Anterior cingulate cortex (tissue), 58 donors: ENCODE measurements at regions not wholly inside any gene's neighbourhood (a gene's known extent, or its start where the extent isn't known, plus 50 kb on each side); places are given as distances from the start of the nearest gene placed in this dataset.
A peak's percentile ranks its signal among the peaks of the same experiment; 100 is the strongest.

Experiments
- DNase-seq, 58 donors: peaks; one replicate each; lab custom pipeline; 2025; lab: John Stamatoyannopoulos, UW

- peak in 1 of 58 donors; percentile 3 for DNase-seq
Observed at GRCh38 chr3:74564560-74564959, 49.9 kb downstream of the CNTN3 start.

GRCh38 chr3:74562558-74563269, 51.7 kb downstream of the CNTN3 start:
- DNase-seq, result peak in 8 of 58 donors; percentile 3 to 68 (median 16)

GRCh38 chr3:74561881-74562280, 52.6 kb downstream of the CNTN3 start:
- DNase-seq, result no peak

DNA sequence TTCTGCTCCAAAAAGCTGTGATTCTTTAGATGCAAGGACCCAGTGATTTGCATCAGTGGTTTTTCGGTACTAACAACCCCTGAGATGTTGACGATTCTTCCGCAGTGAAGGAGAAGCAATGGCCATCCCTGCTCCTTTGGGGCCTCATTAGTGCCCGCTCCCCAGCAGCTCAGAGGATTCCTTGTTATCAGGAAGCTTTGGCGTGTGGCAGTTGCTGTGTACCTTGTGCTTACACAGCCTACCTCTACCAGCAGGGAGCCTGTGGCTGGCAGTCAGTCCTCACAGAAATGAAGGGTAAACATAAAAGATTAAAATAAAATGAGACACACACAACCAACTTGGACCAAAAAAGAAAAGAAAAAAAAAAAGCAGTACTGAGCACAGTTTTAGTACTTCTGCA, 55.2 kb downstream of the CNTN3 start:
- no peak for DNase-seq

DNA sequence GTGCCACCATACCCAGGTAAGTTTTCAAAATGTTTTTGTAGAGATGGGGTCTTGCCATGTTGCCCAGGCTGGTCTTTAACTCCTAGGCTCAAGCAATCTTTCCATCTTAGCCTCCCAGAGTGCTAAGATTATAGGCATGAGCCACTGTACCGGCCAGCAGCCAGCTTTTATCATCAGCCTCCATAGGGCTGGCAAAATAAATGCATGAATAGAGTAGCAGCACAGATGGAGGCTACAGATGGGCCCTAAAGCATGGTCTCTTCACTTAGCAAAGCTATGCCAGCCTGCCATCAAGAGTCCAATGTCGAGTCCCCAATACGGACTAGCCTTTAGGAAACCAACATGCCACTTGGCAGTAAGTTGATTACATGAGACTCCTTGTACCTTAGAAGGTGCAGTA, 63.8 kb downstream of the CNTN3 start:
- DNase-seq, result peak in 1 of 58 donors; percentile 7

DNA sequence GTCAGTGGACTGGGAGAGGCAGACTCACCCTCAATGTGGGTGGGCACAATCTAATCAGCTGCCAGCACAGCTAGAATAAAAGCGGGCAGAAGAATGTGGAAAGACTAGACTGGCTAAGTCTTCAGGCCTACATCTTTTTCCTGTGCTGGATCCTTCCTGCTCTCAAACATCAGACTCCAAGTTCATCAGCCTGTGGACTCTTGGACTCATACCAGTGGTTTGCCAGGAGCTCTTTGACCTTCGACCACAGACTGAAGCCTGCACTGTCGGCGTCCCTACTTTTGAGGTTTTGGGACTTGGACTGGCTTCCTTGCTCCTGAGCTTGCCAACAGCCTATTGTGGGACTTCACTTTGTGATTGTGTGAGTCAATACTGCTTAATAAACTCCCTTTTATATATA, 68.0 kb downstream of the CNTN3 start:
- DNase-seq, result no peak

DNA sequence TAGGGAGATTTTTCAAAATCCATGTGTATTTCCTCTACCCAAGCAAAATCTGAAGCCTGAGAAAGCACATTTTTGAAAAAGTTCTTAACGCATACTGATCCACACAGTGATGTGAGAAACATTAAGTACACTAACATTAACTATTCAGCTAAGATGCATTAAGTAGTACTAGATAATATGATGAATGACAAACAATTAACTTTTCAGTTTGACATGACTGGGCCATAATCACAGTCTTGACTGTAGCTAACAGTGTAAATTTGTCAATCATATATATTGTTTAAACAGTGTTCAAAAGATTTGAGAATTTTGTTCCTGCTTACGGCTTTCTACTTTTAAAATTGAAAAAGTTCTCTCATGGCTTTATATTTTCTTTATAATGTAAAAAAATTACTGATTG, 72.0 kb downstream of the CNTN3 start:
- no peak for DNase-seq

- DNase-seq, result no peak
Observed at GRCh38 chr3:74539876-74540275, 74.6 kb downstream of the CNTN3 start.

- DNase-seq, result no peak
Observed at GRCh38 chr3:74538669-74539068, 75.8 kb downstream of the CNTN3 start.

DNA sequence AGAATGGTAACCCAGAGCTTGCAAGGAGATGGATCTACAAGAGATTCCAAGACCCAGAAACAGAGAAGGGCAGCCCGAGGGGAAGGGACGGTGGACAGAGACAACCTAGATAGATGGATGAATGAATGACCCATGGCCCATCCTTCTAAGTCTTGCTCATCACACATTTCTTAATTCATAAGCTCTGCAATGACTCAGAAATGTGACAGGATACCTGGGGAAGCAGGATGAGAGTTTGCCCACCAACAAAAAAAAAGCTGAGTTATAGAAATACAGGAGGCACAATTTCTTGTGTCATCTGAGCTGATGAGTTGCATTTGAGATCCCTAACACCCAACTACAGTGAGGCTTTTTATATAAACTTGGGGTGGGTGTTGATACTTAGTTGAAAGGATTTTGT, 76.6 kb downstream of the CNTN3 start:
- DNase-seq, result no peak

DNA sequence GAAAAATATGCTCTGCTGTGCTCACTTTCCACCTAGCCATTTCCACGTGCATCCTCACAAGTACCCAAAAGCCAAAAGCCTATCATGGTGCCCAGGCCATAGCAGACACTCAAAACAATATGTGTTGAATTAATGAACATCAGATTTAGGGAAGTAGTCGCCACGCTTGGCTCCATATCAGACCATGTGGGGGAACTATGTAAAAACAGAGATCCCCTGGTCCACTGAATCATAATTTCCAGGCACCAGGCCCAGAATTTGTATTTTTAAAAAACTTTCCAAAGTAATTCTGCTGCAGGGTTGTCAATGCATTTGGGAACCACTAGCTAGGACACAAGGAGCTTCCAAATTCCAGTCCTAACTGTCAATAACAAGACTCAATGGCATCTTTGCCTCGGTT, 77.3 kb downstream of the CNTN3 start:
- no peak for DNase-seq

GRCh38 chr3:74535281-74535680, 79.2 kb downstream of the CNTN3 start:
- DNase-seq, result no peak

GRCh38 chr3:74534611-74535010, 79.8 kb downstream of the CNTN3 start:
- DNase-seq, result no peak

DNA sequence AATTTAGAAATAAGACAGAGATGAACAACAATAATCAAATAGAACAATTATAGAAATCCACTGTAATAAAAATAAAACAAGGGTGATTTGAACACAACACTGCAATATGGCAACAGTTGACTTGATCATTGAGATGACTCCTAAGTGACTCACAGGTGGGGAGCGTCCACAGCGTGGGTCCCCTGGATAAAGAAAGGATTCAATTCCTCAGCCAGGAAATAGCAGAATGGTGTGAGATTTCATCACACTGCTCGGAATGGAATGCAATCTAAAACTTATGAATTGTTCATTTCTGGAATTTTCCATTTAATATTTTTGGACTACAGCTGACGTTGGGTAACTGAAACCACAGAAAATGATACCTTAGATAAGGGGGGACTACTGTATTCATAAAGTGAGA, 82.0 kb downstream of the CNTN3 start:
- no peak for DNase-seq

DNA sequence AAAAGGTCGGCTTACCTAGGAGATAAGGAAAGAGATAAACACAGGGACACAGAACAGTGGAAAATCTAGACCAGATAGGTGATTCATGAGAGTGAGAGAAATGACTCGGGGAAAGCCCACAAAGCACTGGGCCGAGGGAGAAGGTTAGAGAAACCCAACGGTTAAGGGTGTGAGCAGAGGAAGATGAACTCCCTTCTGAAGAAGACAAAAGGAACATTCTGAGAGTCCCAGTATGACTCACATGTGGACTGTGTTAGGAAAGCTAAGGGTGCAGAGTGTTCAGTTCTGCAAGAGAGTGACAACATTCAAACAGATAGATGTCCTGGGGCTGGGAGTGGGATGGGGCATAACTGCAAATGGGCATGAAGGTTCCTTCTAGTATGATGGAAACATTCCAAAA, 83.0 kb downstream of the CNTN3 start:
- DNase-seq, result no peak

GRCh38 chr3:74529145-74529544, 85.3 kb downstream of the CNTN3 start:
- DNase-seq, result no peak

GRCh38 chr3:74527566-74527965, 86.9 kb downstream of the CNTN3 start:
- DNase-seq, result no peak

DNA sequence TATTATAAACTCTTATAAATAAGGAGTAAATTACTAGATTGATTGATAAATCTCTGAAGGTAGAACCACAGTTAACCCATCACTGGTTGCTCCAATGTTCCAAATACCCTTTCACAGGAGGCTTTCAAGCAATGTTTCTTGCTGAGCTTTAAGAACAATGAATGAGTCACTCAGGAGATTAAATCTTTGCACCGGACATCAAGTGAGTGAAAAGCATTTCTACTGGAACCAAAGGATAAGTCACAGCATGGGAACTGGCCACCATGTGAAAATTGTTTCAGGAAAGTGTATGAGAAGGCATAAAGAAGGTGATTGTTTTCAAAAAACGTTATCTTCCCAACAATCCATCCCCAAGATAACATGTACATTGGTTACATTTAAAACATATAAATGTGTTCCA, 90.6 kb downstream of the CNTN3 start:
- no peak for DNase-seq

DNA sequence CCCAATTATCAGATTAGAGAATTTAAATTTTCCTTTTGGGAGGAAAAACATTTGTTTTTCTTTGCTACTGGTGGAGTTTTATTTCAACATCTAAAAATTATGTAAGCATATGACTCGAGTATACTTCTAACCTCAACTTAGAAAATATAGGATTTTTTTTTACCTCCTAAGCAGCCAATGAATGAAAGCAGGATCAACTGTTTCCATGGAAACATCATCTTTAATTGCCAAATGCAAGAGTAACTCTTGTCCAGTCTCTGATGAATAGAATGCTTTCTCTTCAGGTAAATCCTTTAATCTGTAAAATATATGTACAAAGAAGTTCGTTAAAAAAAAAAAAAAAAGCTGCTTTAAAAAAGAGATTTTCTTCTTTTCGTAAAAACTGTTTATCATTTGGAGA, 93.6 kb downstream of the CNTN3 start:
- DNase-seq, result no peak

- DNase-seq, result no peak
Observed at GRCh38 chr3:74518610-74519009, 95.8 kb downstream of the CNTN3 start.

- DNase-seq, result no peak
Observed at GRCh38 chr3:74516019-74516418, 98.4 kb downstream of the CNTN3 start.

DNA sequence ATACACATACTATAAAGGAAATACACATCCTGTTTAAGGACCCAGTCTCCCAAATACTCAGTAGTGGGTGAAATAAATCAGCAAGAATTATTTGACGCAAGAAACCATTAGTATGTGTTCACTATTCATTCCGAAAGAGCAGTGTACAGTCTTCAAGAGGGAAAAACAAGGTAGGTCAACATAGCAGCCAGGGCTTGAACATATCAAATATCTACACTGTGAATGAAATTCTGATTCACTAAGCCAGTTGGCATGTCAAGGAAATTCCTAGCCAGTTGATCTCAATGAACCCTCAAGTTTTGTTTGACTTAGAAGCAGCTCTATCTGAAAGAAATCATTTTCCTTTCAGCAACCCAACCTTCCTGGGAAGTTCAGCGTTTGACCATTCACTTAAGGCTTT, 99.0 kb downstream of the CNTN3 start:
- no peak for DNase-seq

DNA sequence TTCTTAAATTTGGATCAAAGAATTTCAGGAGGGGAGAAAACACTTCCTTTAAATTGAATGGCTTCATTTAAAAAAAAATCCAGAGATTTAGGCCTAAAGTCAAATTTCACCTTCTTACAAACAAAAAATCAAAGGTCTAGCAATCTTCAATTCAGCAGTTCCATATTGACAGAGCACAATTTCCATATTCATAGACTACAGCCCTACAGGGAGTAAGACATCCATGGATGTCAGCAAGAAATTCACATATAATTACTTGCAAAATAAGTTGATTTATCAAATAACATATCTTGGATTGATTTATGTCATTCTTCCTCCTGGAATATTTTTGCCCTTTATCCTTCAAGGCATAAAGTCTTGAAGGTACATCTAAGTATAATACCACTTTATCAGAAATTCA, 103.4 kb downstream of the CNTN3 start:
- DNase-seq, result no peak
